Kidney (tissue), 13 donors: ENCODE measurements at regions not wholly inside any gene's neighbourhood (a gene's known extent, or its start where the extent isn't known, plus 50 kb on each side); places are given as distances from the start of the nearest gene placed in this dataset.

Experiments used
- DNase-seq, 5 donors: peaks; one replicate each; pipeline ENCODE4 v3.0.0-alpha.2; 2013 to 2020
- FAIRE-seq: peaks from 2 replicates; lab custom pipeline; 2012; peaks lifted over from hg19 to GRCh38; lab: Jason Lieb, UNC
- H3K27ac ChIP-seq, 2 donors: one replicate each; pipeline ENCODE4 v1.7.0; 2013; ENCODE audit warnings: low read depth in 2 of 2, low read length in 2 of 2, inconsistent platforms in 1 of 2
- H3K27me3 ChIP-seq: one replicate; pipeline ENCODE4 v1.7.1; 2013; ENCODE audit warnings: low read length, inconsistent platforms; ENCODE audit not compliant: control insufficient read depth, insufficient read depth
- H3K36me3 ChIP-seq, 3 donors: one replicate each; pipeline versions ENCODE4 v1.7.0 to v1.7.1; 2013; ENCODE audit warnings: low read length in 3 of 3, control low read depth in 1 of 3, inconsistent platforms in 1 of 3; ENCODE audit not compliant: insufficient read depth in 3 of 3, control insufficient read depth in 2 of 3
- H3K4me1 ChIP-seq, 3 donors: one replicate each; pipeline versions ENCODE4 v1.7.0 to v1.7.1; 2013; ENCODE audit warnings: low read length in 3 of 3, inconsistent platforms in 1 of 3, low read depth in 1 of 3; ENCODE audit not compliant: control insufficient read depth in 2 of 3, insufficient read depth in 2 of 3
- H3K4me3 ChIP-seq, 3 donors: one replicate each; pipeline versions ENCODE4 v1.7.0 to v1.8.1; 2013; ENCODE audit warnings: low read length in 3 of 3, control low read depth in 1 of 3, inconsistent platforms in 1 of 3
- H3K9ac ChIP-seq, 3 donors: one replicate each; pipeline versions ENCODE4 v1.7.0 to v1.7.1; 2013; ENCODE audit warnings: low read length in 3 of 3, control low read depth in 1 of 3, inconsistent platforms in 1 of 3
- H3K9me3 ChIP-seq, 3 donors: one replicate each; pipeline versions ENCODE4 v1.7.0 to v1.7.1; 2013; ENCODE audit warnings: low read length in 3 of 3, control low read depth in 1 of 3, inconsistent platforms in 1 of 3; ENCODE audit not compliant: control insufficient read depth in 2 of 3, insufficient read depth in 1 of 3
- intact Hi-C: fragments of 100-400 bp; cut with DNase I; formaldehyde crosslinking; loops from one replicate; pipeline ENCODE4 v1.11.1; 2022
- TF ChIP-seq, protein P1 (sequence below): IDR thresholded peaks from 3 replicates; pipeline ENCODE4 v1.5.1; 2012; ENCODE audit warnings: mild to moderate bottlenecking, moderate library complexity, borderline replicate concordance; ENCODE audit not compliant: insufficient read depth; ENCODE audit errors: extremely low read depth
- donor health status: control.
- donor health status: control.
- donor health status: control.
- donor health status: control.
- donor health status: control.
- donor health status: DM: yes; HTN: yes; CAD: no.
- donor health status: Normal renal cell carcinoma (clear cell type).

DNA sequence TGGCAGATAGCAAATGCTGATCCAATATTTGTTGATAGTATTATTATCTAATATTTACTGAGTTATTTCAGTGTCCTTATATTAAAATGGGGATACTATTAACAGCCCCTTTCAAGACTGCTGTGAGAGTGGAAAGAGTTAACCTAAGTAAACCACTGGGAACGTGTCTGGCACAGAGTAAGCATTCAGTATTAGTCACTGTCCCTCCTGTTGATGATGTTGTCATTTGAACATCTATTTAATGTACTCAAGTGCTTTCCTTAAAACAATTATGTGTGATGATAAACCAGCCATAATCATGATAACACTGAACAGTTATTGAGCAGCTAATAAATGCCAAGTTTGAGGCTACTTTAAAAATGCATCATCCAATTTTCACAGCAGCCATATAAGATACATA lies 135.7 kb upstream of the XYLT1 start:
- no peaks in the 10 kb centered on the region for H3K36me3 ChIP-seq
- FAIRE-seq (no peak), DNase-seq (no peak)
- no peak overlapping the region for H3K27ac ChIP-seq
- peaks cover 0 to 4% (median 0%) of the 10 kb centered on the region in 3 donors for H3K9me3 ChIP-seq
- no peak overlapping the region for H3K9ac ChIP-seq
- TF ChIP-seq, protein P1, sequence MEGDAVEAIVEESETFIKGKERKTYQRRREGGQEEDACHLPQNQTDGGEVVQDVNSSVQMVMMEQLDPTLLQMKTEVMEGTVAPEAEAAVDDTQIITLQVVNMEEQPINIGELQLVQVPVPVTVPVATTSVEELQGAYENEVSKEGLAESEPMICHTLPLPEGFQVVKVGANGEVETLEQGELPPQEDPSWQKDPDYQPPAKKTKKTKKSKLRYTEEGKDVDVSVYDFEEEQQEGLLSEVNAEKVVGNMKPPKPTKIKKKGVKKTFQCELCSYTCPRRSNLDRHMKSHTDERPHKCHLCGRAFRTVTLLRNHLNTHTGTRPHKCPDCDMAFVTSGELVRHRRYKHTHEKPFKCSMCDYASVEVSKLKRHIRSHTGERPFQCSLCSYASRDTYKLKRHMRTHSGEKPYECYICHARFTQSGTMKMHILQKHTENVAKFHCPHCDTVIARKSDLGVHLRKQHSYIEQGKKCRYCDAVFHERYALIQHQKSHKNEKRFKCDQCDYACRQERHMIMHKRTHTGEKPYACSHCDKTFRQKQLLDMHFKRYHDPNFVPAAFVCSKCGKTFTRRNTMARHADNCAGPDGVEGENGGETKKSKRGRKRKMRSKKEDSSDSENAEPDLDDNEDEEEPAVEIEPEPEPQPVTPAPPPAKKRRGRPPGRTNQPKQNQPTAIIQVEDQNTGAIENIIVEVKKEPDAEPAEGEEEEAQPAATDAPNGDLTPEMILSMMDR, result no peak
- no peak overlapping the region for H3K4me3 ChIP-seq
- intact Hi-C loops, result no loop called here
- no peaks in the 10 kb centered on the region for H3K27me3 ChIP-seq
- H3K4me1 ChIP-seq, result no peaks in the 10 kb centered on the region

DNA sequence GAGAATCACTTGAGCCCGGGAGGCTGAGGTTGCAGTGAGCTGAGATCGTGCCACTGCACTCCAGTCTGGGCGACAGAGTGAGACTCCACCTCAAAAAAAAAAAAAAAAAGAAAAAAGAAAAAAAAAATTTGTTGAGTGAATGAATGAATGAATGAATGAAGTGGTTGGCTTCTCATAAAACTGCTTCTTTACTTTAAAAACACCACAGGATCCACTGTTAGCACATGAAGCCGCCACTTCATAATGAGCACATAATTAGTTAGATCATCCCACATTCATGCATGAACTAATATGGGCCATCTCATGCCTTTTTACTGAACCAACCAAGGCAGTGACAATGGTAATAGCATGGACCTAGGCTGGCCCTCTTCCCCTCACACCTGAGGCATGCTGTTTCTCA lies 135.0 kb upstream of the XYLT1 start:
- TF ChIP-seq, protein P1, result no peak
- Histone ChIP-seq H3K4me1 (no peaks in the 10 kb centered on the region), H3K27ac (no peak overlapping the region), H3K36me3 (no peaks in the 10 kb centered on the region), H3K27me3 (no peaks in the 10 kb centered on the region), H3K4me3 (no peak overlapping the region), H3K9me3 (peaks cover 0 to 4% (median 0%) of the 10 kb centered on the region in 3 donors), H3K9ac (no peak overlapping the region)
- no peak for DNase-seq
- intact Hi-C loops, result no loop called here
- no peak for FAIRE-seq

DNA sequence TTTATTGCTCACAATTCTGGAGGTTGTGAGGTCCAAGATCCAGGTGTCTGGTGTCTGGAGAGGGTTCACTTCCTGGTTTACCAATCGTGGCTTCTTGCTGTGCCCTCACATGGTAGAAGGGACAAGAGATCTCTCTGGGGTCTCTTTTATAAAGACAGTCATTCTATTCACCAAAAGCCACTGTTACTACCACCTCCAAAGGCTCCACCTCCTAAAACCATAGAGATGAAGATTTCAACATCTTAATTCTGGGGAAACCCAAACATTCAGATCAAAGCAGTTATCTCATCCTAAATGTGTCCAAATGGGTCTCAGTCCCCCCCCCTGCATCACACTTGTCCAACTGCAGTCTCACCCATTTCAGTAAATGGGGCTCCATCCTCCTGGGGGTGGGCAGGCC lies 132.9 kb upstream of the XYLT1 start:
- Histone ChIP-seq H3K9ac (no peak overlapping the region), H3K27ac (no peak overlapping the region), H3K27me3 (no peaks in the 10 kb centered on the region), H3K4me3 (no peak overlapping the region), H3K36me3 (no peaks in the 10 kb centered on the region), H3K4me1 (no peaks in the 10 kb centered on the region), H3K9me3 (peaks cover 0 to 8% (median 0%) of the 10 kb centered on the region in 3 donors)
- TF ChIP-seq, protein P1, result no peak
- DNase-seq (no peak), FAIRE-seq (no peak)
- intact Hi-C loops, result no loop called here

- H3K27ac ChIP-seq, result no peak overlapping the region
- no peak for FAIRE-seq
- DNase-seq, result no peak
- H3K27me3 ChIP-seq, result no peaks in the 10 kb centered on the region
- H3K9ac ChIP-seq, result no peak overlapping the region
- peaks cover 0 to 3% (median 0%) of the 10 kb centered on the region in 3 donors for H3K9me3 ChIP-seq
- no peaks in the 10 kb centered on the region for H3K4me1 ChIP-seq
- intact Hi-C loops, result no loop called here
- no peaks in the 10 kb centered on the region for H3K36me3 ChIP-seq
- no peak overlapping the region for H3K4me3 ChIP-seq
- TF ChIP-seq, protein P1, result no peak
Measured at GRCh38 chr16:17602678-17603077, 131.9 kb upstream of the XYLT1 start.
